Skeletal muscle tissue (tissue), 3 donors: ENCODE measurements at regions not wholly inside any gene's neighbourhood (a gene's known extent, or its start where the extent isn't known, plus 50 kb on each side); places are given as distances from the start of the nearest gene placed in this dataset.

Source experiments
- H3K27ac ChIP-seq: one replicate; pipeline ENCODE4 v1.7.0; 2013; ENCODE audit warnings: mild to moderate bottlenecking, low read depth, low read length, inconsistent platforms
- H3K27me3 ChIP-seq, 3 donors: one replicate each; pipeline ENCODE4 v1.7.0; 2013; ENCODE audit warnings: low read length in 3 of 3; ENCODE audit not compliant: control insufficient read depth in 3 of 3, insufficient read depth in 3 of 3
- H3K36me3 ChIP-seq, 3 donors: one replicate each; pipeline ENCODE4 v1.7.0; 2013; ENCODE audit warnings: low read length in 3 of 3; ENCODE audit not compliant: control insufficient read depth in 3 of 3, insufficient read depth in 3 of 3
- H3K4me1 ChIP-seq, 3 donors: one replicate each; pipeline ENCODE4 v1.7.0; 2013; ENCODE audit warnings: low read length in 3 of 3, mild to moderate bottlenecking in 3 of 3; ENCODE audit not compliant: control insufficient read depth in 3 of 3, insufficient read depth in 3 of 3
- H3K4me3 ChIP-seq, 3 donors: one replicate each; pipeline ENCODE4 v1.7.0; 2013; ENCODE audit warnings: low read length in 3 of 3
- H3K9ac ChIP-seq, 3 donors: one replicate each; pipeline ENCODE4 v1.7.0; 2013; ENCODE audit warnings: low read length in 3 of 3, mild to moderate bottlenecking in 3 of 3, moderate library complexity in 2 of 3, low read depth in 1 of 3
- H3K9me3 ChIP-seq, 3 donors: one replicate each; pipeline ENCODE4 v1.7.0; 2013; ENCODE audit warnings: low read length in 3 of 3; ENCODE audit not compliant: control insufficient read depth in 3 of 3
- donor health status: Osteomylitis.

- no peaks in the 10 kb centered on the region for H3K9me3 ChIP-seq
- no peak overlapping the region for H3K9ac ChIP-seq
- H3K27ac ChIP-seq = no peak overlapping the region
- H3K36me3 ChIP-seq = no peaks in the 10 kb centered on the region
- no peak overlapping the region for H3K4me3 ChIP-seq
- H3K4me1 ChIP-seq = no peaks in the 10 kb centered on the region
- H3K27me3 ChIP-seq = no peaks in the 10 kb centered on the region
Measured at GRCh38 chr22:48696371-48696770, 1131.3 kb downstream of the BRD1 start.

DNA sequence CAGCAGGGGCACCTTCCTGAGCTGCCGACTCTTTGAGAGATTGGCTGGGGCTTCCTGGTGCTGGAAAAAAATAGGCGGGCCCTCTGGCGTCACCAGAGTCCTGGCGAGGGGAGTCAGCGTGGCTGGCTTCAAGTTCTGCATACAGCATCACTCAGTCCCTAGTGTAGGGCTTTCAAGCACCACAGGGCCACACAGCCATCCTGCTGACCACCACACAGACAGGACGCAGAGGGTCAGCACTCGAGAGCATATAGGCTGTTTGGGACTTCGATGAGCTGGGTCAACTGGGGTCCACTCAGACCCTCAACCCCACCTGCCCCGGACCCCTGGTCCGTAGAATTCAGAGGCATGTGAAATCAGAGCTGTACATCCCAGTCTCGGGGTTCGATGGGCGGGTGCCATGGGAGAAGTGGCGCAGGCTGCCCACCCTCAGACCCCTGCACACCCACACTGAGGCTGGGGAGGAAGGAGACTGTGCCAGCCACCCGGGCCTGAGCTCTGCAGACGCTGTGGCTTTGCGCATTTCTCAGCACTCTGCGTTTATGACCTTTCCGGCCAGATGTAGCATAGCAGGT is 1131.9 kb downstream of the BRD1 start:
- H3K27ac ChIP-seq = no peak overlapping the region
- H3K4me3 ChIP-seq = no peak overlapping the region
- H3K4me1 ChIP-seq = no peaks in the 10 kb centered on the region
- no peak overlapping the region for H3K9ac ChIP-seq
- H3K36me3 ChIP-seq = no peaks in the 10 kb centered on the region
- H3K9me3 ChIP-seq = no peaks in the 10 kb centered on the region
- no peaks in the 10 kb centered on the region for H3K27me3 ChIP-seq

GRCh38 chr22:48695251-48695650 is 1132.4 kb downstream of the BRD1 start:
- Histone ChIP-seq H3K27me3 (no peaks in the 10 kb centered on the region), H3K9ac (no peak overlapping the region), H3K4me3 (no peak overlapping the region), H3K36me3 (no peaks in the 10 kb centered on the region), H3K9me3 (no peaks in the 10 kb centered on the region), H3K27ac (no peak overlapping the region), H3K4me1 (no peaks in the 10 kb centered on the region)

- Histone ChIP-seq H3K9me3 (no peaks in the 10 kb centered on the region), H3K4me1 (no peaks in the 10 kb centered on the region), H3K36me3 (no peaks in the 10 kb centered on the region), H3K27ac (no peak overlapping the region), H3K4me3 (no peak overlapping the region), H3K9ac (no peak overlapping the region), H3K27me3 (no peaks in the 10 kb centered on the region)
Measured at GRCh38 chr22:48694296-48694883, 1133.3 kb downstream of the BRD1 start.

- H3K36me3 ChIP-seq = no peaks in the 10 kb centered on the region
- no peaks in the 10 kb centered on the region for H3K4me1 ChIP-seq
- no peak overlapping the region for H3K9ac ChIP-seq
- no peaks in the 10 kb centered on the region for H3K9me3 ChIP-seq
- H3K27ac ChIP-seq = no peak overlapping the region
- H3K27me3 ChIP-seq = no peaks in the 10 kb centered on the region
- no peak overlapping the region for H3K4me3 ChIP-seq
Measured at GRCh38 chr22:48693377-48694135, 1134.1 kb downstream of the BRD1 start.

DNA sequence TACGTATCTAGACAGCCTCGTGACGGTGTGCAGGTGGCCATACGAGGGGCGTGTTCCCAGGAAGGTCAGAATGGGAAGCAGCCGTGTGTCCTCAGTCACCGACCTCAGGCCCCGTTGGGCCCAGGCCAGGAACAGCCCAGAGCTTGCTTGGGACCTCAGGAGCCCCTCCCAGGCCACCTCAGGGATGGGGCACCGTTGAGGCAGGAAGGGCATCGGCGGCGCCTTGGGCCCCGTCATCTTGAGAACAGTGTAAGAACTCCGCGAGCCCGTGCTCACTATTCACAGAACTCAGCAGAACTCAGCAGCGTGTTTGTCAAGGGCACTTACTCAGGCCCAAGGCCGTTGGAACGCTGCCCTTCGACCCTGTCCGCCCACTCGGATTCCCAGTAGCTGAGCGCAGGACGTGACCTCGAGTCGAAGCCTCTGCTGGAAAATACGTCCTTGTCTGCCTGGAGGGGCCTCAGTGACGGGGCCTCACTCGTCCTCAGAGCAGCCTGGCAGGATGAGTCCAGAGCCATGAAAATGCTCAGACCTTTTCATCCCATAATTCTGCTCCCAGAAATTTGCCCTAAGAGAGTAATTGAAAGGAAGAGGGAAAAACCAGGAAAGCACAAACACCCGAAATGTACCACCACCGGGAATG is 1134.8 kb downstream of the BRD1 start:
- Histone ChIP-seq H3K27me3 (no peaks in the 10 kb centered on the region), H3K4me1 (no peaks in the 10 kb centered on the region), H3K36me3 (no peaks in the 10 kb centered on the region), H3K9me3 (no peaks in the 10 kb centered on the region), H3K4me3 (no peak overlapping the region), H3K9ac (no peak overlapping the region), H3K27ac (no peak overlapping the region)

DNA sequence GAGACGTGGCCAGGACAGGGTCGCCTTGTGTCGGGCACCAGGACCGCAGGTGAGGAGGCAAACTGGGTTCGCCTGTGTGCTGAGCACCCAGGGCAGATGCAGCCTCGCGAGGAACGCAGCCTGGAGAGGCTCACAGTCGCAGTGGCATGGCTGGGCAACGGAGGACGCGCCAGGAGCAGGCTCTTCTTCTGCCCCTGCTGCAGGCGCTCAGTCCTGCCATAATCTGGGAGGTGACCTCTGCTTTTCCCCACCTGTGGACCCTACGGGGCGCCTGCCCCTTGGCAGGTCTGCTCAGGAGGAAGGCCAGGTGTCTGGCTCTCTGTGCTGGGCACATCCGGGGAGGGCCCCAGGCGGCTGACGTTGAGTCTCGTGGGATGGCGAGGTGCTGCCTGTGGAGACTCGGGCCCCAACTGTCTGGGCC is 1136.2 kb downstream of the BRD1 start:
- Histone ChIP-seq H3K9me3 (no peaks in the 10 kb centered on the region), H3K27me3 (no peaks in the 10 kb centered on the region), H3K27ac (no peak overlapping the region), H3K4me3 (no peak overlapping the region), H3K36me3 (no peaks in the 10 kb centered on the region), H3K9ac (no peak overlapping the region), H3K4me1 (no peaks in the 10 kb centered on the region)

DNA sequence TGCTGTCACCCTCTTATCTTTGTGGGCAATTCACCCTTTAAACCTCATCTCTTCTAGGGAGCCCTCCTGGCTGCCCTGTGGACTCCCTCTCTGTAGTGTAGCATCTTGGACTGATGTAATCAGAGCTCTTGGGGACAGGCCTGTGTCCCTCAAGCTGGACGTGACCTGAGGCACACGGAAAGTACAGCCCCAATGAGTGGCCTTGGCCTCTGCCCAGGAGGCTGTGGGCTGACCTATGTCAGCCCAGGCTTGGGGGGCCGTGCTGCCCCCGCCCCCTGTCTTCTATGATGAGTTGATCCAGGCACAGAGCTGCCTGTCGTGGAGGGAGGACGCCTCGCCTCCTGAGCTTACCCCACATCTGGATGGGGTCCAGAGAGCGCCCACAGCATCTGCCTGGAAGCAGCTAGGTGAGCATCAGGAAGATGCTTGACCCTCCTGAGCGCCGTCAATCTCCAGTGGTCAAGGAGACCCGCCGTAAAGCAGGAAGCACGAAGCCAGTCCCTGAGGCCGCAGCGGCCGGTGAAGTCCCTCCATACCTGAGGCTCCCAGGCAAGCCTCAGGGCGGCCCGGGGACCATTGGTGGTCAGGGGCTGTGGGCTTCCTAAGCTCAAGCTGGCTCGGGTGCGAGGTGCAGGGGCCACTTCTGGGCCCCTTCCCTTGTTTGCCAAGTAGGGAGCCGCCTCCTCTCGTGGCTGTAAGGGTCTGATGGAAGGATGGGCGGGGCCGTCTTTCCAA is 1136.9 kb downstream of the BRD1 start:
- H3K9ac ChIP-seq = no peak overlapping the region
- no peaks in the 10 kb centered on the region for H3K27me3 ChIP-seq
- H3K9me3 ChIP-seq = no peaks in the 10 kb centered on the region
- H3K27ac ChIP-seq = no peak overlapping the region
- H3K4me3 ChIP-seq = no peak overlapping the region
- no peaks in the 10 kb centered on the region for H3K36me3 ChIP-seq
- H3K4me1 ChIP-seq = no peaks in the 10 kb centered on the region

GRCh38 chr22:48689206-48689605 is 1138.5 kb downstream of the BRD1 start:
- Histone ChIP-seq H3K36me3 (no peaks in the 10 kb centered on the region), H3K27ac (no peak overlapping the region), H3K4me3 (no peak overlapping the region), H3K4me1 (no peaks in the 10 kb centered on the region), H3K9ac (no peak overlapping the region), H3K9me3 (no peaks in the 10 kb centered on the region), H3K27me3 (no peaks in the 10 kb centered on the region)
